ENCODE measurements at regions not wholly inside any gene's neighbourhood (a gene's known extent, or its start where the extent isn't known, plus 50 kb on each side); places are given as distances from the start of the nearest gene placed in this dataset.
A peak's percentile ranks its signal among the peaks of the same experiment; 100 is the strongest.

- TF ChIP-seq ZXDC (CRISPR knock-in tag; IDR thresholded peaks at IDR 0.05) (no peak), POLR2AphosphoS2 (IDR thresholded peaks at IDR 0.05; ENCODE audit: low read depth, low read length) (no peak), ZNF17 (CRISPR knock-in tag; IDR thresholded peaks at IDR 0.05) (no peak), SALL1 (CRISPR knock-in tag; IDR thresholded peaks at IDR 0.05) (no peak)
- TF ChIP-seq, protein P1, sequence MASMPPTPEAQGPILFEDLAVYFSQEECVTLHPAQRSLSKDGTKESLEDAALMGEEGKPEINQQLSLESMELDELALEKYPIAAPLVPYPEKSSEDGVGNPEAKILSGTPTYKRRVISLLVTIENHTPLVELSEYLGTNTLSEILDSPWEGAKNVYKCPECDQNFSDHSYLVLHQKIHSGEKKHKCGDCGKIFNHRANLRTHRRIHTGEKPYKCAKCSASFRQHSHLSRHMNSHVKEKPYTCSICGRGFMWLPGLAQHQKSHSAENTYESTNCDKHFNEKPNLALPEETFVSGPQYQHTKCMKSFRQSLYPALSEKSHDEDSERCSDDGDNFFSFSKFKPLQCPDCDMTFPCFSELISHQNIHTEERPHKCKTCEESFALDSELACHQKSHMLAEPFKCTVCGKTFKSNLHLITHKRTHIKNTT (CRISPR knock-in tag; IDR thresholded peaks at IDR 0.05) = no peak
Measured at GRCh38 chr18:29153091-29153490, 976.2 kb upstream of the CDH2 start (continued).

- WGBS (ENCODE audit: low lambda C conversion rate) = 0% methylated on average over 2 of the region's 2 CpGs
- FAIRE-seq (no peak), ATAC-seq (no peak), DNase-seq (ENCODE audit: low spot score) (no peak)
- in situ Hi-C loops (cut with HindIII; ENCODE audit: extremely low pct_ligation_motif_present, low pct_unique_long_range_greater_than_20kb) = no loop called here
- H3K27me3 ChIP-seq (ENCODE audit: control insufficient read depth in 1 of 2, insufficient read depth in 2 of 2, low read length in 2 of 2) = no peaks in the 10 kb centered on the region
- CTCF ChIA-PET (ENCODE audit: low intra/inter-chr PET ratio, low total read pairs) = no interaction called here
- no peak overlapping the region for H3K4me3 ChIP-seq (replicated peaks in 1 of 3; ENCODE audit: insufficient read depth in 1 of 3, low read depth in 2 of 3, low read length in 3 of 3)
- no peaks in the 10 kb centered on the region for H3K79me2 ChIP-seq (ENCODE audit: insufficient read depth, low read length)
- no TSS peak for BruUV-seq (replicated peaks)
- no peak overlapping the region for H3K27ac ChIP-seq (ENCODE audit: extremely low read length, insufficient read depth, low read length)
- H3K4me2 ChIP-seq (ENCODE audit: low read depth, low read length) = no peak overlapping the region
- intact Hi-C loops (cut with micrococcal nuclease; ENCODE audit: unreplicated experiment) = no loop called here
- H3K4me1 ChIP-seq (ENCODE audit: insufficient read depth, low read length) = no peaks in the 10 kb centered on the region
- H2AFZ ChIP-seq (ENCODE audit: low read length) = no peak overlapping the region
- H3K9ac ChIP-seq (ENCODE audit: insufficient read depth, low read depth, low read length) = no peak overlapping the region
- H3K36me3 ChIP-seq (replicated peaks in 1 of 2; ENCODE audit: control insufficient read depth in 1 of 2, insufficient read depth in 2 of 2, low read length in 2 of 2) = no peaks in the 10 kb centered on the region
- TF ChIP-seq MAFK (conservative IDR thresholded peaks at IDR 0.05 in 1 of 2, IDR thresholded peaks at IDR 0.05 in 1 of 2; ENCODE audit: low read length in 2 of 2) (peak; percentile 53; a peak in 3 of 4 replicates), ZNF143 (CRISPR knock-in tag; IDR thresholded peaks at IDR 0.05) (peak; percentile 77), USF2 (IDR thresholded peaks at IDR 0.05; ENCODE audit: low read depth, low read length) (peak; percentile 19; the same call in 1 of the 2 replicates), USF2 (CRISPR knock-in tag; IDR thresholded peaks at IDR 0.05; ENCODE audit: borderline replicate concordance) (peak; percentile 36; the same call in 1 of the 2 replicates), ZNF234 (CRISPR knock-in tag; conservative IDR thresholded peaks at IDR 0.05) (no peak), BHLHE40 (IDR thresholded peaks at IDR 0.05; ENCODE audit: low read length) (peak; percentile 26; the same call in 1 of the 2 replicates), ZBTB8A (CRISPR knock-in tag; IDR thresholded peaks at IDR 0.05; ENCODE audit: borderline replicate concordance, low read depth) (no peak), MAFF (IDR thresholded peaks at IDR 0.05; ENCODE audit: low read depth, low read length) (peak; percentile 52; the same call in 1 of the 2 replicates), THAP11 (CRISPR knock-in tag; IDR thresholded peaks at IDR 0.05) (peak; percentile 78)
- no peaks in the 10 kb centered on the region for H3K9me3 ChIP-seq (ENCODE audit: low read length)
- POLR2A ChIA-PET = no interaction called here
- no peaks in the 10 kb centered on the region for H4K20me1 ChIP-seq (ENCODE audit: insufficient read depth, low read length)
Measured at GRCh38 chr18:29147944-29148343, 971.0 kb upstream of the CDH2 start.
